ENCODE measurements at regions not wholly inside any gene's neighbourhood (a gene's known extent, or its start where the extent isn't known, plus 50 kb on each side); places are given as distances from the start of the nearest gene placed in this dataset.
"Not testable (repeated sequence)": the region's sequence is repeated elsewhere in the genome, so short reads cannot be mapped to it uniquely, and the experiment has no call there.

GRCh38 chr2:161488879-161489278, 72.8 kb downstream of the TBR1 start:
- TF ChIP-seq EZH2 (IDR thresholded peaks at IDR 0.05; ENCODE audit: insufficient read depth, poor library complexity, severe bottlenecking) (no peak), EZH2phosphoT487 (IDR thresholded peaks at IDR 0.05; ENCODE audit: insufficient read depth, low read depth) (no peak)
- Histone ChIP-seq H4K20me1 (ENCODE audit: insufficient read depth) (no peaks in the 10 kb centered on the region), H3K9me3 (ENCODE audit: low read depth) (no peaks in the 10 kb centered on the region), H3K79me2 (ENCODE audit: insufficient read depth) (no peaks in the 10 kb centered on the region), H3K36me3 (ENCODE audit: low read depth) (no peaks in the 10 kb centered on the region), H3K9me2 (ENCODE audit: insufficient read depth) (no peaks in the 10 kb centered on the region), H3K27me3 (replicated peaks; ENCODE audit: insufficient read depth) (no peaks in the 10 kb centered on the region), H3K27ac (no peak overlapping the region), H3K4me1 (ENCODE audit: insufficient read depth) (no peaks in the 10 kb centered on the region), H3K4me3 (no peak overlapping the region), H3K4me2 (ENCODE audit: unreplicated experiment) (no peak overlapping the region), H3F3A (ENCODE audit: insufficient read depth) (no peaks in the 10 kb centered on the region), H3K9ac (no peak overlapping the region), H2AFZ (no peak overlapping the region)
- DNase-seq, result no peak
- in situ Hi-C loops (cut with MboI), result no loop called here
- 13% methylated on average over 1 of the region's 1 CpG for WGBS, 2 experiments (ENCODE audit: low coverage in 1 of 2, low lambda C conversion rate in 2 of 2, missing lambda C conversion rate in 2 of 2)

- H3K79me2 ChIP-seq (ENCODE audit: insufficient read depth); H3K27ac ChIP-seq; H3K9ac ChIP-seq; DNase-seq; H3K4me2 ChIP-seq (ENCODE audit: unreplicated experiment); H3K4me1 ChIP-seq (ENCODE audit: insufficient read depth); H3F3A ChIP-seq (ENCODE audit: insufficient read depth); H3K4me3 ChIP-seq; H3K36me3 ChIP-seq (ENCODE audit: low read depth); in situ Hi-C loops (cut with MboI); H3K9me3 ChIP-seq (ENCODE audit: low read depth); H3K9me2 ChIP-seq (ENCODE audit: insufficient read depth); H2AFZ ChIP-seq; H3K27me3 ChIP-seq (replicated peaks; ENCODE audit: insufficient read depth); H4K20me1 ChIP-seq (ENCODE audit: insufficient read depth): not testable (repeated sequence)
- WGBS, 2 experiments (ENCODE audit: low coverage in 1 of 2, low lambda C conversion rate in 2 of 2, missing lambda C conversion rate in 2 of 2), result 46 to 56% methylated on average over 15 of the region's 15 CpGs
Measured at GRCh38 chr2:161500892-161501610, 85.0 kb downstream of the TBR1 start.

- H3K9me3 ChIP-seq (ENCODE audit: low read depth); DNase-seq; H3K9me2 ChIP-seq (ENCODE audit: insufficient read depth); H3K9ac ChIP-seq; H3K4me2 ChIP-seq (ENCODE audit: unreplicated experiment); H3K79me2 ChIP-seq (ENCODE audit: insufficient read depth); H3K27ac ChIP-seq; H3F3A ChIP-seq (ENCODE audit: insufficient read depth); H3K36me3 ChIP-seq (ENCODE audit: low read depth); H4K20me1 ChIP-seq (ENCODE audit: insufficient read depth); H2AFZ ChIP-seq; H3K27me3 ChIP-seq (replicated peaks; ENCODE audit: insufficient read depth); in situ Hi-C loops (cut with MboI); H3K4me3 ChIP-seq; H3K4me1 ChIP-seq (ENCODE audit: insufficient read depth): not testable (repeated sequence)
- 24 to 39% methylated on average over 6 of the region's 6 CpGs for WGBS, 2 experiments (ENCODE audit: low coverage in 1 of 2, low lambda C conversion rate in 2 of 2, missing lambda C conversion rate in 2 of 2)
Measured at GRCh38 chr2:161502279-161502678, 86.2 kb downstream of the TBR1 start.

GRCh38 chr2:161504628-161505289, 88.7 kb downstream of the TBR1 start:
- H2AFZ ChIP-seq; H3K36me3 ChIP-seq (ENCODE audit: low read depth); H3K79me2 ChIP-seq (ENCODE audit: insufficient read depth); H3K4me3 ChIP-seq; H3K9me2 ChIP-seq (ENCODE audit: insufficient read depth); H4K20me1 ChIP-seq (ENCODE audit: insufficient read depth); H3F3A ChIP-seq (ENCODE audit: insufficient read depth); H3K9me3 ChIP-seq (ENCODE audit: low read depth); in situ Hi-C loops (cut with MboI); H3K4me2 ChIP-seq (ENCODE audit: unreplicated experiment); H3K27ac ChIP-seq; H3K27me3 ChIP-seq (replicated peaks; ENCODE audit: insufficient read depth); H3K9ac ChIP-seq; H3K4me1 ChIP-seq (ENCODE audit: insufficient read depth); DNase-seq: not testable (repeated sequence)
- 33 to 34% methylated on average over 9 of the region's 9 CpGs for WGBS, 2 experiments (ENCODE audit: low coverage in 1 of 2, low lambda C conversion rate in 2 of 2, missing lambda C conversion rate in 2 of 2)

GRCh38 chr2:161505466-161505865, 89.4 kb downstream of the TBR1 start:
- H3F3A ChIP-seq (ENCODE audit: insufficient read depth); H3K9ac ChIP-seq; H2AFZ ChIP-seq; H3K79me2 ChIP-seq (ENCODE audit: insufficient read depth); H3K9me3 ChIP-seq (ENCODE audit: low read depth); H3K4me1 ChIP-seq (ENCODE audit: insufficient read depth); H4K20me1 ChIP-seq (ENCODE audit: insufficient read depth); H3K9me2 ChIP-seq (ENCODE audit: insufficient read depth); H3K4me2 ChIP-seq (ENCODE audit: unreplicated experiment); DNase-seq; H3K27me3 ChIP-seq (replicated peaks; ENCODE audit: insufficient read depth); in situ Hi-C loops (cut with MboI); H3K36me3 ChIP-seq (ENCODE audit: low read depth); H3K4me3 ChIP-seq; H3K27ac ChIP-seq: not testable (repeated sequence)
- 15 to 32% methylated on average over 7 of the region's 7 CpGs for WGBS, 2 experiments (ENCODE audit: low coverage in 1 of 2, low lambda C conversion rate in 2 of 2, missing lambda C conversion rate in 2 of 2)

- H3F3A ChIP-seq (ENCODE audit: insufficient read depth); H3K9ac ChIP-seq; H4K20me1 ChIP-seq (ENCODE audit: insufficient read depth); H3K27ac ChIP-seq; H3K27me3 ChIP-seq (replicated peaks; ENCODE audit: insufficient read depth); H3K9me3 ChIP-seq (ENCODE audit: low read depth); H3K4me1 ChIP-seq (ENCODE audit: insufficient read depth); H3K4me3 ChIP-seq; H2AFZ ChIP-seq; DNase-seq; in situ Hi-C loops (cut with MboI); H3K36me3 ChIP-seq (ENCODE audit: low read depth); H3K79me2 ChIP-seq (ENCODE audit: insufficient read depth); H3K9me2 ChIP-seq (ENCODE audit: insufficient read depth); H3K4me2 ChIP-seq (ENCODE audit: unreplicated experiment): not testable (repeated sequence)
- 12 to 27% methylated on average over 8 to 9 of the region's 10 CpGs for WGBS, 2 experiments (ENCODE audit: low coverage in 1 of 2, low lambda C conversion rate in 2 of 2, missing lambda C conversion rate in 2 of 2)
Measured at GRCh38 chr2:161513295-161514032, 97.4 kb downstream of the TBR1 start.
